ENCODE measurements at regions not wholly inside any gene's neighbourhood (a gene's known extent, or its start where the extent isn't known, plus 50 kb on each side); places are given as distances from the start of the nearest gene placed in this dataset.
A peak's percentile ranks its signal among the peaks of the same experiment; 100 is the strongest.

DNA sequence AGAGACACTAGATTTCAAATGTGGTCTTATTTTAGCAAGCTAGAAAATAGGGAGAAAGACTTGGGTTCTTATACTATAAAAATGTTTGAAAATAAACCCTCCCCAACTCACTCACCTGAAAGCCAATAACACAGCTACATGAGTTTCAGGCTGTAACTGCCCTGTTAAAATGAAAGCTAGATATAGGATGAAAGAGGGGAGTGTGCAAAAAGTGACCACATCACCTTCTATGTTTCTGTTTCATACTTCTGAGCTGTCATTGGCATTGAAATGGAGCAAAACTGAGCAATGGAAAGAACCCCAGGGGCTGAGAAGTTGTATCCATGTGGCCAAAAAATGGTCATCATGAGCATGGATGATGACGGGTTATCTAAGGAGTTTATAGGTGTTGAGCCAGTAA is 148.1 kb upstream of the TENT5A start:
- Histone ChIP-seq H3K9me3 (no peaks in the 10 kb centered on the region), H3K4me3 (no peak overlapping the region), H3K27ac (no peak overlapping the region), H3K27me3 (replicated peaks; ENCODE audit: insufficient read depth) (no peaks in the 10 kb centered on the region), H3K36me3 (no peaks in the 10 kb centered on the region), H3K4me1 (ENCODE audit: control insufficient read depth in 1 of 2, low read depth in 2 of 2) (peaks cover 5 to 65% of the 10 kb centered on the region in 2 donors)
- TF ChIP-seq, protein P1, sequence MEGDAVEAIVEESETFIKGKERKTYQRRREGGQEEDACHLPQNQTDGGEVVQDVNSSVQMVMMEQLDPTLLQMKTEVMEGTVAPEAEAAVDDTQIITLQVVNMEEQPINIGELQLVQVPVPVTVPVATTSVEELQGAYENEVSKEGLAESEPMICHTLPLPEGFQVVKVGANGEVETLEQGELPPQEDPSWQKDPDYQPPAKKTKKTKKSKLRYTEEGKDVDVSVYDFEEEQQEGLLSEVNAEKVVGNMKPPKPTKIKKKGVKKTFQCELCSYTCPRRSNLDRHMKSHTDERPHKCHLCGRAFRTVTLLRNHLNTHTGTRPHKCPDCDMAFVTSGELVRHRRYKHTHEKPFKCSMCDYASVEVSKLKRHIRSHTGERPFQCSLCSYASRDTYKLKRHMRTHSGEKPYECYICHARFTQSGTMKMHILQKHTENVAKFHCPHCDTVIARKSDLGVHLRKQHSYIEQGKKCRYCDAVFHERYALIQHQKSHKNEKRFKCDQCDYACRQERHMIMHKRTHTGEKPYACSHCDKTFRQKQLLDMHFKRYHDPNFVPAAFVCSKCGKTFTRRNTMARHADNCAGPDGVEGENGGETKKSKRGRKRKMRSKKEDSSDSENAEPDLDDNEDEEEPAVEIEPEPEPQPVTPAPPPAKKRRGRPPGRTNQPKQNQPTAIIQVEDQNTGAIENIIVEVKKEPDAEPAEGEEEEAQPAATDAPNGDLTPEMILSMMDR (IDR thresholded peaks at IDR 0.05): no peak
- ATAC-seq (ENCODE audit: insufficient number of reproducible peaks, low FRiP score, low read depth) (no peak), DNase-seq (ENCODE audit: low spot score) (no peak)

DNA sequence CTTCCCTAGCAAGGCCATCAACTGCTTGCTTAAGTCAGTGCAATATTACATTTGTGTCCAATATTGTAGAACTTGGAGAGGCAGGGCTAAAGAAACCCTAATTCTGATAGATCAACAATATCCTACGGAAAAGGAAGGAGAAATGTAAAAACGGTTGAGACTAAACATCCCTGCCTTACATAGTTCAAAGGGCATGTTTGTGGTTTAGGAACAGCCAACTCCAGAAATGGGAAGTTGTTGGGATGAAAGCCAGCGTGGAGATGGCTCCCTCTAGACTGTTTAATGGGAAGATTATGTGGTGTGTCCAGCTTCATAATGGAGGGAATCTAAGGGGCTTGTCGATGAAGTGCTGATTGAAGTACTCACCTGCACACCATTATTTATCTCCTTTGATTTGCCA is 145.3 kb upstream of the TENT5A start:
- H3K36me3 ChIP-seq: no peaks in the 10 kb centered on the region
- H3K27ac ChIP-seq: no peak overlapping the region
- ATAC-seq (ENCODE audit: insufficient number of reproducible peaks, low FRiP score, low read depth) (no peak), DNase-seq (ENCODE audit: low spot score) (no peak)
- H3K4me3 ChIP-seq: no peak overlapping the region
- H3K27me3 ChIP-seq (replicated peaks; ENCODE audit: insufficient read depth): no peaks in the 10 kb centered on the region
- TF ChIP-seq, protein P1 (IDR thresholded peaks at IDR 0.05): no peak
- H3K9me3 ChIP-seq: no peaks in the 10 kb centered on the region
- peaks cover 14 to 91% of the 10 kb centered on the region in 2 donors for H3K4me1 ChIP-seq (ENCODE audit: control insufficient read depth in 1 of 2, low read depth in 2 of 2)

DNA sequence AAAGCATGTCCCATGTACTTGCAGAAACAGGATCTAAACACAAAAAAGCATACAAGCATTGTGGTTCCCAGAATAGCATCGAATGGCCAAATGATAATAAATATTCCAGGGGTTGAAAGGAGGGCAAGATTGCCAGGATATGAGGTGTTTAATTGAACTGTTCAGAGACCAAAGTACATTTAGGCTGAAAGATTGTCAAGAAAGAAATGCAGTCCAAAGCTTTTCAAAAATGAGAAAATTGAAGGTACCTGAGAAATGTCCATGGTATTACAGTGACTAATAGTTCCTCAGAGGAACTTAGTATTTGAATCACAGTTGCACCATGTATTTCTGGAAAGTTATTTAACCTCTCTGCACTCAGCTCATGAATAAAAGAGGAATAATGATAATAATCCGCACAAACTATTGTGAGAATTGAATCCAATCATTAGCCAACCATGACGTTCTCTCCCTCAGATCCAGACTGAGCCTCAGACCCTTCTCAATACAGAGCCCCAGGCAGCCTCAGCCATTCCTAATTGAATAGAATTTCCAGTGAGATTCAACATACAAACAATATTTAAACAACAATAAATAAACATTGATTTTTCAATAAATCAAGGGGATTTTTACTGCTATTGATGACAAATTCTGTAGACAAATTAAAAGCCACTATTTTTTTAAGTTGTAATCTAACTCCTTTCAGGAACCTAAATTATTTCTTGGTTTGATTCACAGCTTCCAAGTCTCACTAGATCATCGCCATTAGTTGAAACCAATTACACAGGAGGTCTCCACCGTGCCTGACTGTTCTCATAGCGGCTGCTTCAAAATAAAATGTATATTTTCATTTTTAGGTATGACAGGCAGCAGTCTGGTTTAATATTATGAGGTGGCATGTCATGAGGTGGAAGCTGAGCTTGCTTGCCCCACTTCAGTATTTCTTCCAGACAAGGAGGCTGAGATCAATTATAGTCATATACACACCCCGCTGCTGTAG is 144.3 kb upstream of the TENT5A start:
- H3K27ac ChIP-seq: no peak overlapping the region
- H3K9me3 ChIP-seq: no peaks in the 10 kb centered on the region
- H3K4me1 ChIP-seq (ENCODE audit: control insufficient read depth in 1 of 2, low read depth in 2 of 2): peaks cover 10 to 82% of the 10 kb centered on the region in 2 donors
- ATAC-seq (ENCODE audit: insufficient number of reproducible peaks, low FRiP score, low read depth) (no peak), DNase-seq (ENCODE audit: low spot score) (no peak)
- H3K36me3 ChIP-seq: no peaks in the 10 kb centered on the region
- H3K27me3 ChIP-seq (replicated peaks; ENCODE audit: insufficient read depth): no peaks in the 10 kb centered on the region
- no peak overlapping the region for H3K4me3 ChIP-seq
- TF ChIP-seq, protein P1 (IDR thresholded peaks at IDR 0.05): no peak

DNA sequence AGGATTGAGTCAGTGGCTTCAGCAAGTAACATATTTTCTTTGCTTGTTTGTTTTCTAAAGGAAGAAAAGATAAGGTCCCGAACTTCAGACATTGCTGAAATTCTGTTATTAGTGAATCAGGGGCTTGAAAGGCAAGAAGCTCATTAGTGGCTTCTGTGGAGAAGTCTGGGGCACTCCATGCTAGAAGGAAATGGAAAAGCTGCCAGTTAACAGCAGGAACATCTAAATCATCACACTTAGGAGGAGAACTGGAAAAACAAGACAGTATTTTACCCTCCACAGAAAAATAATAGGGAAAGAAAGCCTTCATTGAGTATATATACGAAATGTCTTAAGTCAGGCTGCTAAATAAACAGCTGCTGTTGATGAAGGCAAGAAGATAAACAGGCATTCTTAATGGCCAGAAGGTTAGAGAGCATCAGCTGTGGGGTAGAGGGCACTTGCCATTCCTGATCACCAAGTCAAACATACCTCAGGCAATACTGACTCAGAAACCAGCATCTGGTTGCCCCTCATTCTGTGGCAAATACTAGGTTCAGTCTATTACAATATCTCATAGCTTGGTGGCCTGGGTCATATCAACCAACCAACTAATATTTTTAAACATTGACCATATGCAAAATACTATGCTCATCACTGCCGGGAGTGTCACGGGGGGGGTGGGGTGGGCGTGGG is 143.2 kb upstream of the TENT5A start:
- H3K27me3 ChIP-seq (replicated peaks; ENCODE audit: insufficient read depth): no peaks in the 10 kb centered on the region
- no peaks in the 10 kb centered on the region for H3K36me3 ChIP-seq
- no peaks in the 10 kb centered on the region for H3K9me3 ChIP-seq
- no peak overlapping the region for H3K4me3 ChIP-seq
- ATAC-seq (ENCODE audit: insufficient number of reproducible peaks, low FRiP score, low read depth) (no peak), DNase-seq (ENCODE audit: low spot score) (no peak)
- peaks cover 10 to 70% of the 10 kb centered on the region in 2 donors for H3K4me1 ChIP-seq (ENCODE audit: control insufficient read depth in 1 of 2, low read depth in 2 of 2)
- H3K27ac ChIP-seq: peak overlapping the region in 1 of 2 donors; percentile 32
- TF ChIP-seq, protein P1 (IDR thresholded peaks at IDR 0.05): no peak

DNA sequence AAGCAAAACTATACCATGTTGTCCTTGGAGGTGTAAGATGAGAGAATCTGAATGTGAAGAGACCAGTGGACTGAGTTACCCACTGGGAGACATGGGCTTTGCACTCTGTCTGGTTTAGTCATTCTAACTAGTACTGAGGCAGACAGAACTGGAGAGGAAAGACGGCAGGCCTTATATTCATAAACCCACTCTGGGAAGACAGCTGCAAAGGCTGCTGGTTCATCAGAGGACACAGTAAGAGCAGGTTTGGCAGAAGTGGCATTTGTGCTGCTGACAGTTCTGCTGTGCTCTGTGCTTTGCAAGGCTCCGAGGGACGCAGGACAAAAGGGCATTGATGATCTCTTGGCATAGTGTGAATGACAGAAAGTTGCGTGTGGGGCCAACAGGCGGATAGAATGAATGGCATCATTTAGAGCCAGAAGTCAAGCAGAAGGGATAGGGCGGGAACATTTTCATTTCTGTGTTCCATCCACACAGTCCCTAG is 142.3 kb upstream of the TENT5A start:
- TF ChIP-seq, protein P1 (IDR thresholded peaks at IDR 0.05): no peak

More for the DNA sequence above, 142.3 kb upstream of the TENT5A start:
- Histone ChIP-seq H3K4me1 (ENCODE audit: control insufficient read depth in 1 of 2, low read depth in 2 of 2) (peaks cover 10 to 62% of the 10 kb centered on the region in 2 donors), H3K27me3 (replicated peaks; ENCODE audit: insufficient read depth) (no peaks in the 10 kb centered on the region), H3K36me3 (no peaks in the 10 kb centered on the region), H3K9me3 (no peaks in the 10 kb centered on the region), H3K4me3 (peak overlapping the region; percentile 38), H3K27ac (peak overlapping the region in 1 of 2 donors; percentile 32)
- DNase-seq (ENCODE audit: low spot score): no peak
- ATAC-seq (ENCODE audit: insufficient number of reproducible peaks, low FRiP score, low read depth): no peak

Measured in thoracic aorta (tissue), 2 donors.